ENCODE measurements at regions not wholly inside any gene's neighbourhood (a gene's known extent, or its start where the extent isn't known, plus 50 kb on each side); places are given as distances from the start of the nearest gene placed in this dataset.

GRCh38 chr7:46212425-46213153, 291.5 kb upstream of the IGFBP3 start:
- Histone ChIP-seq H3K4me3 (ENCODE audit: low read depth in 1 of 3, low read length in 3 of 3) (no peak overlapping the region), H3K9me3 (ENCODE audit: control insufficient read depth in 4 of 4, low read length in 3 of 4) (no peaks in the 10 kb centered on the region), H3K4me1 (ENCODE audit: control insufficient read depth in 4 of 4, insufficient read depth in 4 of 4, low read length in 3 of 4) (peaks cover 0 to 13% (median 2%) of the 10 kb centered on the region in 4 donors), H3K36me3 (ENCODE audit: control insufficient read depth in 4 of 4, insufficient read depth in 3 of 4, low read depth in 1 of 4, low read length in 3 of 4) (no peaks in the 10 kb centered on the region), H3K9ac (ENCODE audit: low read depth in 1 of 2, low read length in 2 of 2) (no peak overlapping the region), H3K27me3 (ENCODE audit: control insufficient read depth in 4 of 4, insufficient read depth in 4 of 4, low read length in 3 of 4) (no peaks in the 10 kb centered on the region), H3K27ac (ENCODE audit: low read depth in 1 of 2, low read length in 2 of 2) (no peak overlapping the region)
- 67% methylated on average over 8 of the region's 8 CpGs for WGBS
- peak; percentile 1 for DNase-seq (ENCODE audit: low spot score)
- no peak for TF ChIP-seq FOXA2 (IDR thresholded peaks at IDR 0.05)

- WGBS = 78% methylated on average over 3 of the region's 3 CpGs
- Histone ChIP-seq H3K27ac (ENCODE audit: low read depth in 1 of 2, low read length in 2 of 2) (no peak overlapping the region), H3K27me3 (ENCODE audit: control insufficient read depth in 4 of 4, insufficient read depth in 4 of 4, low read length in 3 of 4) (no peaks in the 10 kb centered on the region), H3K4me1 (ENCODE audit: control insufficient read depth in 4 of 4, insufficient read depth in 4 of 4, low read length in 3 of 4) (peaks cover 0 to 3% (median 0%) of the 10 kb centered on the region in 4 donors), H3K36me3 (ENCODE audit: control insufficient read depth in 4 of 4, insufficient read depth in 3 of 4, low read depth in 1 of 4, low read length in 3 of 4) (no peaks in the 10 kb centered on the region), H3K9ac (ENCODE audit: low read depth in 1 of 2, low read length in 2 of 2) (no peak overlapping the region), H3K4me3 (ENCODE audit: low read depth in 1 of 3, low read length in 3 of 3) (no peak overlapping the region), H3K9me3 (ENCODE audit: control insufficient read depth in 4 of 4, low read length in 3 of 4) (no peaks in the 10 kb centered on the region)
- no peak for TF ChIP-seq SP1 (IDR thresholded peaks at IDR 0.05)
- TF ChIP-seq GABPA (IDR thresholded peaks at IDR 0.05 in 1 of 2, conservative IDR thresholded peaks at IDR 0.05 in 1 of 2) = no peak
- no peak for TF ChIP-seq HNF4G (IDR thresholded peaks at IDR 0.05)
- DNase-seq (ENCODE audit: low spot score) = peak; percentile 12
These were observed 289.4 kb upstream of the IGFBP3 start for GRCh38 chr7:46210467-46210866.

GRCh38 chr7:46209611-46210388, 288.7 kb upstream of the IGFBP3 start:
- no peak overlapping the region for H3K27ac ChIP-seq (ENCODE audit: low read depth in 1 of 2, low read length in 2 of 2)
- H3K4me1 ChIP-seq (ENCODE audit: control insufficient read depth in 4 of 4, insufficient read depth in 4 of 4, low read length in 3 of 4) = peaks cover 0 to 3% (median 0%) of the 10 kb centered on the region in 4 donors
- no peak overlapping the region for H3K4me3 ChIP-seq (ENCODE audit: low read depth in 1 of 3, low read length in 3 of 3)
- TF ChIP-seq HNF4A (conservative IDR thresholded peaks at IDR 0.05) = no peak
- H3K36me3 ChIP-seq (ENCODE audit: control insufficient read depth in 4 of 4, insufficient read depth in 3 of 4, low read depth in 1 of 4, low read length in 3 of 4) = no peaks in the 10 kb centered on the region
- DNase-seq (ENCODE audit: low spot score) = peak; percentile 29
- 96% methylated on average over 9 of the region's 9 CpGs for WGBS
- no peaks in the 10 kb centered on the region for H3K27me3 ChIP-seq (ENCODE audit: control insufficient read depth in 4 of 4, insufficient read depth in 4 of 4, low read length in 3 of 4)
- no peaks in the 10 kb centered on the region for H3K9me3 ChIP-seq (ENCODE audit: control insufficient read depth in 4 of 4, low read length in 3 of 4)
- H3K9ac ChIP-seq (ENCODE audit: low read depth in 1 of 2, low read length in 2 of 2) = no peak overlapping the region

GRCh38 chr7:46208635-46209525, 287.8 kb upstream of the IGFBP3 start:
- Histone ChIP-seq H3K27ac (ENCODE audit: low read depth in 1 of 2, low read length in 2 of 2) (no peak overlapping the region), H3K9ac (ENCODE audit: low read depth in 1 of 2, low read length in 2 of 2) (no peak overlapping the region), H3K27me3 (ENCODE audit: control insufficient read depth in 4 of 4, insufficient read depth in 4 of 4, low read length in 3 of 4) (no peaks in the 10 kb centered on the region), H3K9me3 (ENCODE audit: control insufficient read depth in 4 of 4, low read length in 3 of 4) (no peaks in the 10 kb centered on the region), H3K4me3 (ENCODE audit: low read depth in 1 of 3, low read length in 3 of 3) (no peak overlapping the region), H3K36me3 (ENCODE audit: control insufficient read depth in 4 of 4, insufficient read depth in 3 of 4, low read depth in 1 of 4, low read length in 3 of 4) (no peaks in the 10 kb centered on the region), H3K4me1 (ENCODE audit: control insufficient read depth in 4 of 4, insufficient read depth in 4 of 4, low read length in 3 of 4) (peaks cover 0 to 3% (median 0%) of the 10 kb centered on the region in 4 donors)
- 81% methylated on average over 12 of the region's 12 CpGs for WGBS
- no peak for DNase-seq (ENCODE audit: low spot score)
- TF ChIP-seq ATF3 (IDR thresholded peaks at IDR 0.05) = no peak
- no peak for TF ChIP-seq HNF4G (IDR thresholded peaks at IDR 0.05)
- no peak for TF ChIP-seq NR2F2 (IDR thresholded peaks at IDR 0.05)
- TF ChIP-seq CTCF (IDR thresholded peaks at IDR 0.05; ENCODE audit: low read depth, low read length, missing input control) = no peak
- TF ChIP-seq YY1 (IDR thresholded peaks at IDR 0.05) = no peak
- TF ChIP-seq HNF4A (conservative IDR thresholded peaks at IDR 0.05) = no peak
- TF ChIP-seq RAD21 (IDR thresholded peaks at IDR 0.05) = no peak
- no peak for TF ChIP-seq GABPA (IDR thresholded peaks at IDR 0.05 in 1 of 2, conservative IDR thresholded peaks at IDR 0.05 in 1 of 2)
- no peak for TF ChIP-seq TAF1 (conservative IDR thresholded peaks at IDR 0.05)
- no peak for TF ChIP-seq MAX (IDR thresholded peaks at IDR 0.05)
- TF ChIP-seq REST (IDR thresholded peaks at IDR 0.05) = no peak
- TF ChIP-seq SP1 (IDR thresholded peaks at IDR 0.05) = no peak
- TF ChIP-seq FOXA2 (IDR thresholded peaks at IDR 0.05) = no peak

Data from liver (tissue), 8 donors.